ENCODE measurements at regions not wholly inside any gene's neighbourhood (a gene's known extent, or its start where the extent isn't known, plus 50 kb on each side); places are given as distances from the start of the nearest gene placed in this dataset.

- no peak for DNase-seq (ENCODE audit: low spot score)
Observed at GRCh38 chr12:22740656-22741355, 115.8 kb downstream of the ETNK1 start.

- DNase-seq (ENCODE audit: low spot score) = no peak
Observed at GRCh38 chr12:22743700-22744099, 118.7 kb downstream of the ETNK1 start.

- DNase-seq (ENCODE audit: low spot score) = no peak
Observed at GRCh38 chr12:22744197-22744596, 119.2 kb downstream of the ETNK1 start.

GRCh38 chr12:22746720-22747119, 121.7 kb downstream of the ETNK1 start:
- no peak for DNase-seq (ENCODE audit: low spot score)

GRCh38 chr12:22755629-22756028, 130.7 kb downstream of the ETNK1 start:
- no peak for DNase-seq (ENCODE audit: low spot score)

- no peak for DNase-seq (ENCODE audit: low spot score)
Observed at GRCh38 chr12:22759769-22760674, 135.1 kb downstream of the ETNK1 start.

GRCh38 chr12:22765421-22766130, 140.6 kb downstream of the ETNK1 start:
- DNase-seq (ENCODE audit: low spot score) = no peak

- DNase-seq (ENCODE audit: low spot score) = no peak
Observed at GRCh38 chr12:22766911-22767420, 142.0 kb downstream of the ETNK1 start.

- DNase-seq (ENCODE audit: low spot score) = no peak
Observed at GRCh38 chr12:22781339-22781738, 156.4 kb downstream of the ETNK1 start.

GRCh38 chr12:22787557-22787956, 162.6 kb downstream of the ETNK1 start:
- no peak for DNase-seq (ENCODE audit: low spot score)

- no peak for DNase-seq (ENCODE audit: low spot score)
Observed at GRCh38 chr12:22788913-22789312, 163.9 kb downstream of the ETNK1 start.

- no peak for DNase-seq (ENCODE audit: low spot score)
Observed at GRCh38 chr12:22792138-22792537, 167.2 kb downstream of the ETNK1 start.

GRCh38 chr12:22794017-22794416, 169.0 kb downstream of the ETNK1 start:
- DNase-seq (ENCODE audit: low spot score) = no peak

GRCh38 chr12:22796941-22797630, 172.1 kb downstream of the ETNK1 start:
- no peak for DNase-seq (ENCODE audit: low spot score)

- no peak for DNase-seq (ENCODE audit: low spot score)
Observed at GRCh38 chr12:22797701-22798100, 172.7 kb downstream of the ETNK1 start.

GRCh38 chr12:22798116-22798515, 173.1 kb downstream of the ETNK1 start:
- no peak for DNase-seq (ENCODE audit: low spot score)

GRCh38 chr12:22799503-22799902, 174.5 kb downstream of the ETNK1 start:
- no peak for DNase-seq (ENCODE audit: low spot score)

GRCh38 chr12:22800332-22800731, 175.4 kb downstream of the ETNK1 start:
- DNase-seq (ENCODE audit: low spot score) = no peak

- no peak for DNase-seq (ENCODE audit: low spot score)
Observed at GRCh38 chr12:22802883-22803630, 178.1 kb downstream of the ETNK1 start.

- no peak for DNase-seq (ENCODE audit: low spot score)
Observed at GRCh38 chr12:22803725-22804124, 178.8 kb downstream of the ETNK1 start.

GRCh38 chr12:22808860-22809259, 183.9 kb downstream of the ETNK1 start:
- no peak for DNase-seq (ENCODE audit: low spot score)
